ENCODE measurements at regions not wholly inside any gene's neighbourhood (a gene's known extent, or its start where the extent isn't known, plus 50 kb on each side); places are given as distances from the start of the nearest gene placed in this dataset.

- Histone ChIP-seq H3K56ac (ENCODE audit: extremely low read depth, insufficient read depth, low read length) (no peak overlapping the region), H4K20me1 (ENCODE audit: insufficient read depth, low read length) (no peaks in the 10 kb centered on the region), H2AFZ (replicated peaks; ENCODE audit: low read length, poor library complexity) (no peak overlapping the region), H3K14ac (replicated peaks; ENCODE audit: low read depth, low read length) (no peak overlapping the region), H2BK20ac (ENCODE audit: low read depth, low read length) (no peak overlapping the region), H4K91ac (ENCODE audit: insufficient read depth, low read depth, low read length) (no peak overlapping the region), H2BK15ac (ENCODE audit: low read depth, low read length) (no peak overlapping the region), H3K9ac (ENCODE audit: low read depth, low read length) (no peak overlapping the region), H2AK9ac (replicated peaks; ENCODE audit: low read depth, low read length, poor library complexity) (no peak overlapping the region), H2BK5ac (ENCODE audit: low read depth, low read length, poor library complexity, severe bottlenecking) (no peak overlapping the region), H3K27ac (ENCODE audit: insufficient read depth, low read length) (no peak overlapping the region), H4K5ac (ENCODE audit: low read depth, low read length) (no peak overlapping the region), H3K18ac (ENCODE audit: low read depth, low read length) (no peak overlapping the region), H3K23ac (ENCODE audit: low read depth, low read length) (no peak overlapping the region), H3K4ac (ENCODE audit: low read depth, low read length) (no peak overlapping the region), H3K4me3 (ENCODE audit: insufficient read depth, low read depth, low read length) (no peak overlapping the region), H3K36me3 (ENCODE audit: control insufficient read depth, insufficient read depth, low read length) (no peaks in the 10 kb centered on the region), H3K79me1 (ENCODE audit: low read depth in 1 of 2, low read length in 2 of 2) (no peaks in the 10 kb centered on the region), H4K8ac (ENCODE audit: low read depth in 2 of 2, low read length in 2 of 2) (no peak overlapping the region), H2BK120ac (ENCODE audit: low read depth, low read length) (no peak overlapping the region), H3K27me3 (ENCODE audit: control insufficient read depth, insufficient read depth, low read length) (no peaks in the 10 kb centered on the region), H3K4me2 (ENCODE audit: low read depth, low read length) (no peak overlapping the region), H3K9me3 (ENCODE audit: control insufficient read depth, insufficient read depth, low read length) (no peaks in the 10 kb centered on the region), H2AK5ac (ENCODE audit: low read depth, low read length) (no peak overlapping the region), H3K9me1 (ENCODE audit: insufficient read depth, low read length) (no peaks in the 10 kb centered on the region), H3K4me1 (ENCODE audit: control insufficient read depth, insufficient read depth, low read length) (no peaks in the 10 kb centered on the region)
- WGBS, 2 experiments (ENCODE audit: extremely low coverage in 2 of 2, insufficient read length in 1 of 2): no CpG with 5 or more reads among the region's 2 CpGs
- BruUV-seq (replicated peaks): no TSS peak
- TF ChIP-seq NFE2L2 (IDR thresholded peaks at IDR 0.05; ENCODE audit: low read depth, low read length) (no peak), FOS (IDR thresholded peaks at IDR 0.05; ENCODE audit: low read depth, low read length) (no peak), USF2 (IDR thresholded peaks at IDR 0.05; ENCODE audit: low read depth, low read length) (no peak), MAFK (IDR thresholded peaks at IDR 0.05; ENCODE audit: low read depth, low read length) (no peak), CEBPB (IDR thresholded peaks at IDR 0.05; ENCODE audit: low read depth, low read length) (no peak), CTCF (conservative IDR thresholded peaks at IDR 0.05; ENCODE audit: low read depth, low read length) (no peak), MAZ (IDR thresholded peaks at IDR 0.05; ENCODE audit: borderline replicate concordance, low read depth, low read length) (no peak), SMC3 (IDR thresholded peaks at IDR 0.05; ENCODE audit: low read depth, low read length) (no peak)
- DNase-seq: no peak
- intact Hi-C loops (cut with micrococcal nuclease) (no loop called here), dilution Hi-C loops (cut with HindIII; ENCODE audit: low sequenced_read_pairs, unreplicated experiment) (no loop called here), in situ Hi-C loops (cut with MboI; ENCODE audit: low sequenced_read_pairs) (no loop called here)
- ATAC-seq (ENCODE audit: low read depth): no peak
- ChIA-PET CTCF (no interaction called here), POLR2A (ENCODE audit: unreplicated experiment) (no interaction called here)
Measured at GRCh38 chr16:55204923-55205322, 119.1 kb upstream of the IRX6 start.

Data from IMR-90 (cell line).